ENCODE measurements at regions not wholly inside any gene's neighbourhood (a gene's known extent, or its start where the extent isn't known, plus 50 kb on each side); places are given as distances from the start of the nearest gene placed in this dataset.

DNA sequence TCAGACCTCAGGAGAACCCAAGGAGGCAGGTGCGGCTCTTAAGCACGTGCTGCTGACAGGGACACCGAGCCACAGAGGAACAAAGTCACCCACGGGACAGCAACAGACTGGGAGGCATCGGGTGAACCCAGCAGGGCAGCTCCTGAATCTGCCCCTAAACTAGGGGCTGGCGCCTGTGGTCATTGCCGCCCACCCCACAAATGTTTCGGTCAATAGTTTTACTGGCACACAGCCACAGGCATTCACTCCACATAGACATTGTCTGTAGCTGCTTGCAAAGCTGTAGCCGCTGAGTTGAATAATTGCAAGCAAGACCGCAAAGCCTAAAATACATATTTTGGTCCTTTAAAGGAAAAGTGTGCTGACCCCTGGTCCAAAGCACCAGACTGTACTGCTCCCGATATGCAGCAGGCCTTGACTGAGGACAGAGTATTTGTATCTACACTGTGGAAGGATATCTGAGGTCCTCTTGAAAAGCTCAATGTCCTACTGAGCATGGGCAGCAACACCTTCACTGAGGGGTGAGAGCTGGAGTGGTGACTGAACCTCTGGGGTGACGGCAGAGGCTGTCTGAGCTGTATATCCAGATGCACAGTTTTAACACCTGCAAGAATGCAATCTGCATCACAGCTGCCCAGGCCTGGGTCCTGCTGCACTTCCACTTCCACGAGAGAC is 310.3 kb downstream of the THBS2 start (continued):
- TF ChIP-seq TFCP2L1 (CRISPR knock-in tag; IDR thresholded peaks at IDR 0.05) (no peak), MAX (IDR thresholded peaks at IDR 0.05) (no peak), HDAC2 (IDR thresholded peaks at IDR 0.05) (no peak), NR3C1 (IDR thresholded peaks at IDR 0.05) (no peak), HOXA7 (CRISPR knock-in tag; IDR thresholded peaks at IDR 0.05) (no peak), CEBPB (IDR thresholded peaks at IDR 0.05) (no peak), NPAS2 (CRISPR knock-in tag; IDR thresholded peaks at IDR 0.05; ENCODE audit: borderline replicate concordance) (no peak), CHD2 (IDR thresholded peaks at IDR 0.05; ENCODE audit: low read length, partially characterized antibody) (no peak), ESRRA (IDR thresholded peaks at IDR 0.05; ENCODE audit: borderline replicate concordance, low read length) (no peak), REST (IDR thresholded peaks at IDR 0.05) (no peak)
- TF ChIP-seq, protein P1, sequence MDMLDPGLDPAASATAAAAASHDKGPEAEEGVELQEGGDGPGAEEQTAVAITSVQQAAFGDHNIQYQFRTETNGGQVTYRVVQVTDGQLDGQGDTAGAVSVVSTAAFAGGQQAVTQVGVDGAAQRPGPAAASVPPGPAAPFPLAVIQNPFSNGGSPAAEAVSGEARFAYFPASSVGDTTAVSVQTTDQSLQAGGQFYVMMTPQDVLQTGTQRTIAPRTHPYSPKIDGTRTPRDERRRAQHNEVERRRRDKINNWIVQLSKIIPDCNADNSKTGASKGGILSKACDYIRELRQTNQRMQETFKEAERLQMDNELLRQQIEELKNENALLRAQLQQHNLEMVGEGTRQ (IDR thresholded peaks at IDR 0.05) = no peak

- FAIRE-seq (no peak), ATAC-seq (no peak), DNase-seq (ENCODE audit: low read depth in 1 of 2, low spot score in 1 of 2) (no peak)
- Histone ChIP-seq H3K27ac (no peak overlapping the region), H3K4me1 (no peaks in the 10 kb centered on the region), H3K9me3 (no peaks in the 10 kb centered on the region), H3K4me2 (no peak overlapping the region), H3K4me3 (no peak overlapping the region)
- ChIA-PET CTCF (interaction anchor here (2.6 kb wide), 1 partner anchor 14 kb away, joined by 11 read pairs; no protein-coding TSS in a partner anchor), POLR2A (no interaction called here)
- WGBS (ENCODE audit: missing lambda C conversion rate) = 57% methylated on average over 5 of the region's 13 CpGs
- TF ChIP-seq EP300 (IDR thresholded peaks at IDR 0.05) (no peak), CHD2 (IDR thresholded peaks at IDR 0.05; ENCODE audit: low read length, partially characterized antibody) (no peak), CTCF (IDR thresholded peaks at IDR 0.05) (no peak), HOXB5 (CRISPR knock-in tag; IDR thresholded peaks at IDR 0.05) (no peak), RNF2 (IDR thresholded peaks at IDR 0.05; ENCODE audit: borderline replicate concordance, low read depth) (no peak), CHD4 (IDR thresholded peaks at IDR 0.05; ENCODE audit: borderline replicate concordance) (no peak), FOXS1 (CRISPR knock-in tag; IDR thresholded peaks at IDR 0.05) (no peak), MAX (IDR thresholded peaks at IDR 0.05) (no peak), FOSB (CRISPR knock-in tag; IDR thresholded peaks at IDR 0.05) (no peak), ELK1 (IDR thresholded peaks at IDR 0.05; ENCODE audit: low read depth, low read length) (no peak)
- TF ChIP-seq, protein P2, sequence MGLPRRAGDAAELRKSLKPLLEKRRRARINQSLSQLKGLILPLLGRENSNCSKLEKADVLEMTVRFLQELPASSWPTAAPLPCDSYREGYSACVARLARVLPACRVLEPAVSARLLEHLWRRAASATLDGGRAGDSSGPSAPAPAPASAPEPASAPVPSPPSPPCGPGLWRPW (IDR thresholded peaks at IDR 0.05) = no peak
- TF ChIP-seq, protein P3, sequence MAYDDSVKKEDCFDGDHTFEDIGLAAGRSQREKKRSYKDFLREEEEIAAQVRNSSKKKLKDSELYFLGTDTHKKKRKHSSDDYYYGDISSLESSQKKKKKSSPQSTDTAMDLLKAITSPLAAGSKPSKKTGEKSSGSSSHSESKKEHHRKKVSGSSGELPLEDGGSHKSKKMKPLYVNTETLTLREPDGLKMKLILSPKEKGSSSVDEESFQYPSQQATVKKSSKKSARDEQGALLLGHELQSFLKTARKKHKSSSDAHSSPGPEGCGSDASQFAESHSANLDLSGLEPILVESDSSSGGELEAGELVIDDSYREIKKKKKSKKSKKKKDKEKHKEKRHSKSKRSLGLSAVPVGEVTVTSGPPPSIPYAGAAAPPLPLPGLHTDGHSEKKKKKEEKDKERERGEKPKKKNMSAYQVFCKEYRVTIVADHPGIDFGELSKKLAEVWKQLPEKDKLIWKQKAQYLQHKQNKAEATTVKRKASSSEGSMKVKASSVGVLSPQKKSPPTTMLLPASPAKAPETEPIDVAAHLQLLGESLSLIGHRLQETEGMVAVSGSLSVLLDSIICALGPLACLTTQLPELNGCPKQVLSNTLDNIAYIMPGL (CRISPR knock-in tag; IDR thresholded peaks at IDR 0.05; ENCODE audit: borderline replicate concordance) = no peak
These were observed 311.0 kb downstream of the THBS2 start for GRCh38 chr6:168942646-168943045.

Measured in A549 (cell line).